ENCODE measurements at regions not wholly inside any gene's neighbourhood (a gene's known extent, or its start where the extent isn't known, plus 50 kb on each side); places are given as distances from the start of the nearest gene placed in this dataset.

GRCh38 chr3:124276539-124277143 lies 284.7 kb upstream of the ROPN1 start:
- H3K4me1 ChIP-seq (ENCODE audit: control insufficient read depth in 1 of 2, extremely low read depth in 1 of 2, insufficient read depth in 2 of 2, low read length in 2 of 2), result no peaks in the 10 kb centered on the region
- H3K27me3 ChIP-seq (replicated peaks in 1 of 2; ENCODE audit: control insufficient read depth in 2 of 2, extremely low read depth in 1 of 2, insufficient read depth in 2 of 2, low read length in 1 of 2), result peaks cover 0 to 2% of the 10 kb centered on the region in 2 experiments
- ChIA-PET POLR2A (no interaction called here), CTCF (no interaction called here)
- DNase-seq (no peak), ATAC-seq (replicated peaks in 1 of 4) (no peak)
- peaks cover 0 to 14% of the 10 kb centered on the region in 2 donors for H3K27me3 Mint-ChIP-seq
- H3K4me1 Mint-ChIP-seq, result no peaks in the 10 kb centered on the region
- peaks cover 0 to 2% (median 0%) of the 10 kb centered on the region in 3 donors for H3K9me3 Mint-ChIP-seq
- H3K9me3 ChIP-seq, result no peaks in the 10 kb centered on the region
- WGBS (ENCODE audit: insufficient coverage), result 100% methylated on average over 1 of the region's 8 CpGs
- no peak overlapping the region for H3K4me3 Mint-ChIP-seq
- no peak overlapping the region for H3K27ac Mint-ChIP-seq
- no peaks in the 10 kb centered on the region for H3K36me3 Mint-ChIP-seq
- H3K36me3 ChIP-seq (ENCODE audit: control insufficient read depth in 2 of 2, extremely low read depth in 1 of 2, insufficient read depth in 1 of 2, low read length in 1 of 2), result no peaks in the 10 kb centered on the region
- no peak overlapping the region for H3K4me3 ChIP-seq (ENCODE audit: control insufficient read depth in 1 of 2, extremely low read depth in 1 of 2, low read length in 1 of 2)
- no peak overlapping the region for H3K27ac ChIP-seq (ENCODE audit: low read length)

GRCh38 chr3:124277144-124277890 lies 285.4 kb upstream of the ROPN1 start:
- no peak for DNase-seq
- Histone ChIP-seq H3K27ac (ENCODE audit: low read length) (no peak overlapping the region), H3K27me3 (replicated peaks in 1 of 2; ENCODE audit: control insufficient read depth in 2 of 2, extremely low read depth in 1 of 2, insufficient read depth in 2 of 2, low read length in 1 of 2) (peaks cover 0 to 2% of the 10 kb centered on the region in 2 experiments), H3K4me3 (ENCODE audit: control insufficient read depth in 1 of 2, extremely low read depth in 1 of 2, low read length in 1 of 2) (no peak overlapping the region), H3K36me3 (ENCODE audit: control insufficient read depth in 2 of 2, extremely low read depth in 1 of 2, insufficient read depth in 1 of 2, low read length in 1 of 2) (no peaks in the 10 kb centered on the region), H3K9me3 (no peaks in the 10 kb centered on the region), H3K4me1 (ENCODE audit: control insufficient read depth in 1 of 2, extremely low read depth in 1 of 2, insufficient read depth in 2 of 2, low read length in 2 of 2) (no peaks in the 10 kb centered on the region)
- no peak overlapping the region for H3K4me3 Mint-ChIP-seq
- ATAC-seq (replicated peaks in 1 of 4), result no peak
- no peaks in the 10 kb centered on the region for H3K4me1 Mint-ChIP-seq
- ChIA-PET POLR2A (no interaction called here), CTCF (no interaction called here)
- H3K9me3 Mint-ChIP-seq, result peaks cover 0 to 5% (median 0%) of the 10 kb centered on the region in 3 donors
- H3K36me3 Mint-ChIP-seq, result no peaks in the 10 kb centered on the region
- peaks cover 0 to 14% of the 10 kb centered on the region in 2 donors for H3K27me3 Mint-ChIP-seq
- 42% methylated on average over 4 of the region's 10 CpGs for WGBS (ENCODE audit: insufficient coverage)
- H3K27ac Mint-ChIP-seq, result no peak overlapping the region

GRCh38 chr3:124281453-124282316 lies 289.8 kb upstream of the ROPN1 start:
- H3K4me1 ChIP-seq (ENCODE audit: control insufficient read depth in 1 of 2, extremely low read depth in 1 of 2, insufficient read depth in 2 of 2, low read length in 2 of 2), result no peaks in the 10 kb centered on the region
- H3K36me3 Mint-ChIP-seq, result no peaks in the 10 kb centered on the region
- H3K36me3 ChIP-seq (ENCODE audit: control insufficient read depth in 2 of 2, extremely low read depth in 1 of 2, insufficient read depth in 1 of 2, low read length in 1 of 2), result no peaks in the 10 kb centered on the region
- no peak overlapping the region for H3K27ac Mint-ChIP-seq
- DNase-seq (no peak), ATAC-seq (replicated peaks in 1 of 4) (no peak)
- no peak overlapping the region for H3K4me3 Mint-ChIP-seq
- peaks cover 0 to 17% of the 10 kb centered on the region in 2 donors for H3K27me3 Mint-ChIP-seq
- WGBS (ENCODE audit: insufficient coverage), result 41% methylated on average over 5 of the region's 6 CpGs
- POLR2A ChIA-PET, result no interaction called here
- H3K4me1 Mint-ChIP-seq, result no peaks in the 10 kb centered on the region
- CTCF ChIA-PET, result no interaction called here
- H3K27ac ChIP-seq (ENCODE audit: low read length), result no peak overlapping the region
- peaks cover 0 to 5% (median 0%) of the 10 kb centered on the region in 3 donors for H3K9me3 Mint-ChIP-seq
- H3K4me3 ChIP-seq (ENCODE audit: control insufficient read depth in 1 of 2, extremely low read depth in 1 of 2, low read length in 1 of 2), result no peak overlapping the region
- peaks cover 0 to 4% of the 10 kb centered on the region in 2 experiments for H3K27me3 ChIP-seq (replicated peaks in 1 of 2; ENCODE audit: control insufficient read depth in 2 of 2, extremely low read depth in 1 of 2, insufficient read depth in 2 of 2, low read length in 1 of 2)
- no peaks in the 10 kb centered on the region for H3K9me3 ChIP-seq

GRCh38 chr3:124282751-124283651 lies 291.1 kb upstream of the ROPN1 start:
- Mint-ChIP-seq H3K36me3 (no peaks in the 10 kb centered on the region), H3K4me1 (no peaks in the 10 kb centered on the region), H3K9me3 (peaks cover 0 to 5% (median 0%) of the 10 kb centered on the region in 3 donors), H3K27ac (no peak overlapping the region), H3K27me3 (peaks cover 0 to 21% of the 10 kb centered on the region in 2 donors), H3K4me3 (no peak overlapping the region)
- H3K4me3 ChIP-seq (ENCODE audit: control insufficient read depth in 1 of 2, extremely low read depth in 1 of 2, low read length in 1 of 2), result no peak overlapping the region
- no peak for ATAC-seq (replicated peaks in 1 of 4)
- no peaks in the 10 kb centered on the region for H3K4me1 ChIP-seq (ENCODE audit: control insufficient read depth in 1 of 2, extremely low read depth in 1 of 2, insufficient read depth in 2 of 2, low read length in 2 of 2)
- H3K27ac ChIP-seq (ENCODE audit: low read length), result no peak overlapping the region
- ChIA-PET CTCF (no interaction called here), POLR2A (no interaction called here)
- H3K36me3 ChIP-seq (ENCODE audit: control insufficient read depth in 2 of 2, extremely low read depth in 1 of 2, insufficient read depth in 1 of 2, low read length in 1 of 2), result no peaks in the 10 kb centered on the region
- peaks cover 0 to 7% of the 10 kb centered on the region in 2 experiments for H3K27me3 ChIP-seq (replicated peaks in 1 of 2; ENCODE audit: control insufficient read depth in 2 of 2, extremely low read depth in 1 of 2, insufficient read depth in 2 of 2, low read length in 1 of 2)
- DNase-seq, result no peak
- no peaks in the 10 kb centered on the region for H3K9me3 ChIP-seq
- no CpG with 5 or more reads among the region's 3 CpGs for WGBS (ENCODE audit: insufficient coverage)

GRCh38 chr3:124283652-124284023 lies 291.7 kb upstream of the ROPN1 start:
- POLR2A ChIA-PET, result no interaction called here
- CTCF ChIA-PET, result no interaction called here
- Mint-ChIP-seq H3K4me3 (no peak overlapping the region), H3K9me3 (peaks cover 0 to 5% (median 0%) of the 10 kb centered on the region in 3 donors), H3K36me3 (no peaks in the 10 kb centered on the region), H3K27ac (no peak overlapping the region), H3K4me1 (no peaks in the 10 kb centered on the region), H3K27me3 (peaks cover 5 to 28% of the 10 kb centered on the region in 2 donors)
- Histone ChIP-seq H3K27me3 (replicated peaks in 1 of 2; ENCODE audit: control insufficient read depth in 2 of 2, extremely low read depth in 1 of 2, insufficient read depth in 2 of 2, low read length in 1 of 2) (peaks cover 0 to 7% of the 10 kb centered on the region in 2 experiments), H3K4me1 (ENCODE audit: control insufficient read depth in 1 of 2, extremely low read depth in 1 of 2, insufficient read depth in 2 of 2, low read length in 2 of 2) (no peaks in the 10 kb centered on the region), H3K4me3 (ENCODE audit: control insufficient read depth in 1 of 2, extremely low read depth in 1 of 2, low read length in 1 of 2) (no peak overlapping the region), H3K9me3 (no peaks in the 10 kb centered on the region), H3K36me3 (ENCODE audit: control insufficient read depth in 2 of 2, extremely low read depth in 1 of 2, insufficient read depth in 1 of 2, low read length in 1 of 2) (no peaks in the 10 kb centered on the region), H3K27ac (ENCODE audit: low read length) (no peak overlapping the region)
- WGBS (ENCODE audit: insufficient coverage), result no CpG with 5 or more reads among the region's 2 CpGs
- ATAC-seq (replicated peaks in 1 of 4), result no peak
- DNase-seq, result no peak

- Mint-ChIP-seq H3K4me1 (no peaks in the 10 kb centered on the region), H3K27me3 (peaks cover 20 to 25% of the 10 kb centered on the region in 2 donors), H3K27ac (no peak overlapping the region), H3K4me3 (no peak overlapping the region), H3K36me3 (no peaks in the 10 kb centered on the region), H3K9me3 (peaks cover 0 to 4% (median 0%) of the 10 kb centered on the region in 3 donors)
- Histone ChIP-seq H3K4me1 (ENCODE audit: control insufficient read depth in 1 of 2, extremely low read depth in 1 of 2, insufficient read depth in 2 of 2, low read length in 2 of 2) (no peaks in the 10 kb centered on the region), H3K36me3 (ENCODE audit: control insufficient read depth in 2 of 2, extremely low read depth in 1 of 2, insufficient read depth in 1 of 2, low read length in 1 of 2) (no peaks in the 10 kb centered on the region), H3K9me3 (no peaks in the 10 kb centered on the region), H3K27me3 (replicated peaks in 1 of 2; ENCODE audit: control insufficient read depth in 2 of 2, extremely low read depth in 1 of 2, insufficient read depth in 2 of 2, low read length in 1 of 2) (peaks cover 0 to 3% of the 10 kb centered on the region in 2 experiments), H3K4me3 (ENCODE audit: control insufficient read depth in 1 of 2, extremely low read depth in 1 of 2, low read length in 1 of 2) (no peak overlapping the region), H3K27ac (ENCODE audit: low read length) (no peak overlapping the region)
- POLR2A ChIA-PET, result no interaction called here
- CTCF ChIA-PET, result no interaction called here
- ATAC-seq (replicated peaks in 1 of 4) (no peak), DNase-seq (no peak)
Observed at GRCh38 chr3:124288996-124289395, 297.1 kb upstream of the ROPN1 start.

All from T-cell (primary cell).